Esophagus muscularis mucosa (tissue), 4 donors: ENCODE measurements at regions not wholly inside any gene's neighbourhood (a gene's known extent, or its start where the extent isn't known, plus 50 kb on each side); places are given as distances from the start of the nearest gene placed in this dataset.
A peak's percentile ranks its signal among the peaks of the same experiment; 100 is the strongest.

Experiments used
- DNase-seq: peaks from one replicate; pipeline ENCODE4 v3.0.0-alpha.2; 2017; ENCODE audit errors: extremely low spot score
- H3K27ac ChIP-seq, 4 donors: fragments of 200-600 bp; sonication (generic); replicated peaks in 1 of 4; 1 replicate in 3 of 4; 2 replicates in 1 of 4; pipeline ENCODE4 v1.5.1; 2016 to 2019; ENCODE audit warnings: mild to moderate bottlenecking in 1 of 4
- H3K27me3 ChIP-seq, 4 donors: fragments of 200-600 bp; sonication (generic); one replicate each; pipeline versions ENCODE4 v1.5.1 to v1.6.0; 2016 to 2019
- H3K36me3 ChIP-seq, 4 donors: fragments of 200-600 bp; sonication (generic); one replicate each; pipeline ENCODE4 v1.5.1; 2016 to 2019
- H3K4me1 ChIP-seq, 4 donors: fragments of 200-600 bp; sonication (generic); one replicate each; pipeline ENCODE4 v1.5.1; 2016 to 2019
- H3K4me3 ChIP-seq, 4 donors: fragments of 200-600 bp; sonication (generic); 1 replicate in 2 of 4; 2 replicates in 2 of 4; pipeline ENCODE4 v1.5.1; 2016 to 2019; ENCODE audit warnings: mild to moderate bottlenecking in 4 of 4, moderate library complexity in 1 of 4
- H3K9me3 ChIP-seq, 4 donors: fragments of 200-600 bp; sonication (generic); 1 replicate in 3 of 4; 2 replicates in 1 of 4; pipeline ENCODE4 v1.5.1; 2016 to 2019
- EP300 ChIP-seq: sonication (generic); formaldehyde crosslinking; IDR thresholded peaks from one replicate; pipeline ENCODE4 v1.6.1; 2017; ENCODE audit warnings: antibody characterized with exemption
- POLR2A ChIP-seq: fragments of 450-650 bp; IDR thresholded peaks from one replicate; pipeline ENCODE4 v1.6.1; 2017; ENCODE audit warnings: antibody characterized with exemption, moderate library complexity, mild to moderate bottlenecking, low read depth
- POLR2AphosphoS5 ChIP-seq, 2 donors: sonication (generic); formaldehyde crosslinking; IDR thresholded peaks; one replicate each; pipeline ENCODE4 v1.6.1; 2017; ENCODE audit warnings: antibody characterized with exemption in 2 of 2
- WGBS: methylation state at CpG from one replicate; pipeline ENCODE4 v1.1.5; 2018; 5-methylcytosine and 5-hydroxymethylcytosine counted together
- intact Hi-C: fragments of 100-400 bp; cut with DNase I; formaldehyde crosslinking; loops from one replicate; pipeline ENCODE4 v1.15.1; 2023
- TF ChIP-seq, protein P1 (sequence below), 3 experiments: fragments of 200-600 bp in 2 of 3; fragments of 450-650 bp in 1 of 3; sonication (generic) in 2 of 3; IDR thresholded peaks; one replicate each; pipeline ENCODE4 v1.5.1; 2017 to 2019; ENCODE audit warnings: antibody characterized with exemption in 3 of 3, mild to moderate bottlenecking in 2 of 3, moderate library complexity in 1 of 3

DNA sequence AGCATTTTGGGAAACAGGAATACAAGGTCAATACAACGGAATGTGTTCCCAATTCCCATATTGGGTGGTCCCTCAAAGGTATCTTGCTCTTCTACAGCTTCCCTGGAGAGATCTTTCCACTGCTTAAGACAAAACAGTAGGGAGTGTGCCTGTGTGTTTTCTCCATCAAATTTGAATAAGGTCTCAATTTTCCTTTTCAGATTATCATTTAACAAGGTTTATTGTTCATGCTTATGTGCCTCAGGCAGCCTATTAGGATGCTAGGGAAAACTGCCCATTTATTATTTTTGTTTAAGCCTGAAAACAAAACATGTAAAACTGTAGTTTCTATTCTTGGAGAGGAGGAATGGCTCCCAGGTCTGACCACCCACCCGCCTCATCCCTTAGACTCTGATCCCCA lies 622.7 kb downstream of the LMO4 start:
- no peak for TF ChIP-seq EP300
- TF ChIP-seq, protein P1, sequence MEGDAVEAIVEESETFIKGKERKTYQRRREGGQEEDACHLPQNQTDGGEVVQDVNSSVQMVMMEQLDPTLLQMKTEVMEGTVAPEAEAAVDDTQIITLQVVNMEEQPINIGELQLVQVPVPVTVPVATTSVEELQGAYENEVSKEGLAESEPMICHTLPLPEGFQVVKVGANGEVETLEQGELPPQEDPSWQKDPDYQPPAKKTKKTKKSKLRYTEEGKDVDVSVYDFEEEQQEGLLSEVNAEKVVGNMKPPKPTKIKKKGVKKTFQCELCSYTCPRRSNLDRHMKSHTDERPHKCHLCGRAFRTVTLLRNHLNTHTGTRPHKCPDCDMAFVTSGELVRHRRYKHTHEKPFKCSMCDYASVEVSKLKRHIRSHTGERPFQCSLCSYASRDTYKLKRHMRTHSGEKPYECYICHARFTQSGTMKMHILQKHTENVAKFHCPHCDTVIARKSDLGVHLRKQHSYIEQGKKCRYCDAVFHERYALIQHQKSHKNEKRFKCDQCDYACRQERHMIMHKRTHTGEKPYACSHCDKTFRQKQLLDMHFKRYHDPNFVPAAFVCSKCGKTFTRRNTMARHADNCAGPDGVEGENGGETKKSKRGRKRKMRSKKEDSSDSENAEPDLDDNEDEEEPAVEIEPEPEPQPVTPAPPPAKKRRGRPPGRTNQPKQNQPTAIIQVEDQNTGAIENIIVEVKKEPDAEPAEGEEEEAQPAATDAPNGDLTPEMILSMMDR (IDR thresholded peaks at IDR 0.05): no peak
- no peak for TF ChIP-seq POLR2AphosphoS5 (IDR thresholded peaks at IDR 0.05)
- TF ChIP-seq POLR2A: no peak
- Histone ChIP-seq H3K9me3 (no peaks in the 10 kb centered on the region), H3K27ac (no peak overlapping the region), H3K4me3 (no peak overlapping the region), H3K27me3 (no peaks in the 10 kb centered on the region), H3K36me3 (no peaks in the 10 kb centered on the region), H3K4me1 (peaks cover 0 to 32% (median 15%) of the 10 kb centered on the region in 4 donors)
- intact Hi-C loops: loop anchor here (10.0 kb wide), 1 partner anchor 817 kb away; no protein-coding TSS in a partner anchor
- 87% methylated on average over 2 of the region's 2 CpGs for WGBS
- DNase-seq: no peak

DNA sequence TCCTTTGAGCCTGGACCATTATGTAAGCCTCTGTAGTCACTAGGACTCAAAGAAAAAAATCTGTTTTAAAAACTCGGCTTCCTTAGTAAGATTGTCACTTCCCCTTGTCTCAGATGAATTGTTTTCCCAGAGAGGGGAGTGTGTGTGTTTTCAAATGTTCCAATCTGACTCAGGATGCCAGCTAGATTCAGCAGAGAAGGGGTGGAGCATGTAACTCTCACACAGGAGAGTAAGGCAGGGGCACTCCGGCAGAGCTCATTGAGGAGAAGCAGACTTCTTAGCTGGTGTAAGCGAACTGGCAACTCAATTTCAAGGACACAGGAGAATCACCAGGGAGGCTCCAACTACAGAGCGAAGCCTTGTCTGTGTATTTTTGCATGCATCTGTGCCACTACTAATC lies 623.2 kb downstream of the LMO4 start:
- TF ChIP-seq EP300 (no peak), POLR2AphosphoS5 (IDR thresholded peaks at IDR 0.05) (no peak), POLR2A (no peak)
- TF ChIP-seq, protein P1 (IDR thresholded peaks at IDR 0.05): no peak
- H3K27me3 ChIP-seq: no peaks in the 10 kb centered on the region
- H3K4me1 ChIP-seq: peaks cover 0 to 32% (median 15%) of the 10 kb centered on the region in 4 donors
- WGBS: 60% methylated on average over 4 of the region's 4 CpGs
- H3K36me3 ChIP-seq: no peaks in the 10 kb centered on the region
- no peak overlapping the region for H3K27ac ChIP-seq
- intact Hi-C loops: loop anchor here (2.0 to 10.0 kb wide), 2 partner anchors 625 to 817 kb away; no protein-coding TSS in a partner anchor
- H3K9me3 ChIP-seq: no peaks in the 10 kb centered on the region
- H3K4me3 ChIP-seq: no peak overlapping the region
- no peak for DNase-seq

DNA sequence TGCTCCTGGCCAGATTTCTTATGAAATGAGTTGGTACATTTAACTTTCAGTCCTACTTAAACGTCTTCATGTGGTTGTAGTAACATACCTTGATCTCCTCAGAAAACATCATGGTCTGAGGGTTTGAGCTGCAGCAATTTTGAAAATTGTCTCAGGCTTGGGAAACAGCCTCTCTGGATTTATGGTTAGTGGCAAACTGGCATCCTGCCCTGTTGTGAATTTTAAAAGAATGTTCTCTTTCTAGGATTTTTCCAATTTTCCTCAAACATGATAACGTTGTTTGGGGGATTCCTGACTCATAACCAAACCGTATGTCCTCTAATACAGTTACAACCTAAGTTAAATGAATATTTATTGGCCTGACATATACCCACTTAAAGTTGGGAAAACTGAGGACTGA lies 624.4 kb downstream of the LMO4 start:
- no peak for DNase-seq
- 88% methylated on average over 3 of the region's 3 CpGs for WGBS
- H3K36me3 ChIP-seq: no peaks in the 10 kb centered on the region
- TF ChIP-seq EP300 (no peak), POLR2A (no peak), POLR2AphosphoS5 (IDR thresholded peaks at IDR 0.05) (no peak)
- TF ChIP-seq, protein P1 (IDR thresholded peaks at IDR 0.05): no peak
- intact Hi-C loops: loop anchor here (2.0 to 10.0 kb wide), 2 partner anchors 626 to 818 kb away; no protein-coding TSS in a partner anchor
- H3K4me3 ChIP-seq: no peak overlapping the region
- H3K27ac ChIP-seq: no peak overlapping the region
- H3K27me3 ChIP-seq: no peaks in the 10 kb centered on the region
- H3K4me1 ChIP-seq: peaks cover 0 to 32% (median 15%) of the 10 kb centered on the region in 4 donors
- no peaks in the 10 kb centered on the region for H3K9me3 ChIP-seq

DNA sequence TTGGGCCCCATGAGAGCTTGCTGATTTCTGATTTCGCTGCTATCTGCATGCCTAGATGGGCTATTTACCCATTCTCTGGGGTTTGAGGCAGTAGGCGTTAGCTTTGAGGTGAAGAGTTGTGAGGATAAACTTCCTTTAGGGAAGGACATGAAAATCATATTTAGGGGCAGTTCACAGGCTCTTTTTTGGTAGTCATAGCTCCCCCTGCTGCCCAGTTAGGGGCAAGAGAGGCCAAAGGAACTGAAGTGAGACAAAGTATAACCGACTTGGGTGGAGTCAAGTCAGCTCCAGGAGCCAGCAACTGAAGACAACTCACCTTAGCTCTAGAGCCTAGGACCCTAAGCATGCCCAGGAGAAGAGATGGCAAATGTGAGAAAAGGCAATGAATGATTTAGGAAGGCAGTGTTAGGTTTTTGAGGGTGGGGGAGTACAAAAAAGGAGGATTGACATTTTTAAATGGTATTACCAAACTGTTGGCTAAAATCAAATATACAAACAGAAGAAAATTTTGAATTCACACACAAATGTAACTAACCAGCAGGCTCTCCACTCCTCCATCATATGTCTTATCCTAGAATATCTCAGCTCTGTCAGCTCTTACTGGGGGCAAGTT lies 625.2 kb downstream of the LMO4 start:
- Histone ChIP-seq H3K9me3 (no peaks in the 10 kb centered on the region), H3K4me3 (no peak overlapping the region), H3K36me3 (no peaks in the 10 kb centered on the region), H3K27me3 (no peaks in the 10 kb centered on the region), H3K27ac (no peak overlapping the region), H3K4me1 (peaks cover 0 to 32% (median 15%) of the 10 kb centered on the region in 4 donors)
- intact Hi-C loops: loop anchor here (2.0 to 10.0 kb wide), 2 partner anchors 627 to 819 kb away; no protein-coding TSS in a partner anchor
- no peak for TF ChIP-seq EP300
- TF ChIP-seq POLR2AphosphoS5 (IDR thresholded peaks at IDR 0.05): no peak
- no peak for TF ChIP-seq POLR2A
- TF ChIP-seq, protein P1 (IDR thresholded peaks at IDR 0.05): peak; percentile 78 to 86 (median 80)
- DNase-seq: no peak
- 22% methylated on average over 3 of the region's 3 CpGs for WGBS
